HUDEP-2 (cell line): ENCODE measurements at regions not wholly inside any gene's neighbourhood (a gene's known extent, or its start where the extent isn't known, plus 50 kb on each side); places are given as distances from the start of the nearest gene placed in this dataset.
"Not testable (repeated sequence)": the region's sequence is repeated elsewhere in the genome, so short reads cannot be mapped to it uniquely, and the experiment has no call there.

ENCODE experiments used
- DNase-seq, 76 experiments: peaks; one replicate each; lab custom pipeline; 2025; ENCODE audit not compliant: unreplicated experiment in 76 of 76; lab: John Stamatoyannopoulos, UW

DNA sequence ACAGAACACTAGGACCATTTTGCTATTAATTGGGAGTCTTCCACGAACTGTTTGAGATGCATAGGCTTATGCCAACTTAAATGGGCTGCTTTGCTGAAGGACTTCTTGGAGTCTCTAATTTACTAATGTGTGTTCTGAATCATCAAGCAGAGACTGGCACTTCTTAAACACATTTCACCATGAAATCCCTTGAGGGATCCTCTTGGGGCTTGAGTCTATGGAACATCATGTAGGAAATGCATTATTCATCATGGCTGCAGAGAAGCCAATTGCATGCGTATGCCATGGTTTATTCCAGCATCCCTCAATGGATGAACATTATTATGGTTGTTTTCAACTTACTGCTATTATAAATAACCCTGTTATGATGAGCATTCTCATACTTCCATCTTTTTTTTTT lies 73.4 kb downstream of the FGD2 start:
- no peak for DNase-seq

DNA sequence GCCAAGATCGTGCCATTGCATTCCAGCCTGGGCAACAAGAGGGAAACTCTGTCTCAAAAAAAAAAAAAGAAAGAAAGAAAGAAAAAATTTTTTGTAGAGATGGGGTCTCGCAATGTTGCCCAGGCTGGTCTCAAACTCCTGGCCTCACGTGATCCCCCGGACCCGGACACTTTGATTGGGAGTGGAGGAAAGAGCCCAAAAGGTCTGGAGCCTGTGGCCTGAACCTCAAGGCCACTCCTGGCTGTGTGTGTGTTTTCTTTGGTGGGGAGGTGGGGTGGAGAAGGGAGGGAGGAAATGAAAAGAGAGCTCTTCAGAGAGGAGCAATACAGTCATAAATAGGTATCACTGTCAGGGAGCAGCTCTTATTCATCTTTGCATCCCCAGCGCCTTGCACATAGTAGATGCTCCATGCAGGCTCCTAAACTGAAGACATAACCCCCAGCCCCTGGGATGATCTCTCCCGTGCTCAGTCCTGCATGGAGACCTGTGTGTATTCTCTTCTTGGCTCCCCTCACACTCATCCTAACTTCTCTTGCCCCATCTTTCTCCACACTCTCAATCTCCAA lies 75.7 kb downstream of the FGD2 start:
- DNase-seq: no peak

DNA sequence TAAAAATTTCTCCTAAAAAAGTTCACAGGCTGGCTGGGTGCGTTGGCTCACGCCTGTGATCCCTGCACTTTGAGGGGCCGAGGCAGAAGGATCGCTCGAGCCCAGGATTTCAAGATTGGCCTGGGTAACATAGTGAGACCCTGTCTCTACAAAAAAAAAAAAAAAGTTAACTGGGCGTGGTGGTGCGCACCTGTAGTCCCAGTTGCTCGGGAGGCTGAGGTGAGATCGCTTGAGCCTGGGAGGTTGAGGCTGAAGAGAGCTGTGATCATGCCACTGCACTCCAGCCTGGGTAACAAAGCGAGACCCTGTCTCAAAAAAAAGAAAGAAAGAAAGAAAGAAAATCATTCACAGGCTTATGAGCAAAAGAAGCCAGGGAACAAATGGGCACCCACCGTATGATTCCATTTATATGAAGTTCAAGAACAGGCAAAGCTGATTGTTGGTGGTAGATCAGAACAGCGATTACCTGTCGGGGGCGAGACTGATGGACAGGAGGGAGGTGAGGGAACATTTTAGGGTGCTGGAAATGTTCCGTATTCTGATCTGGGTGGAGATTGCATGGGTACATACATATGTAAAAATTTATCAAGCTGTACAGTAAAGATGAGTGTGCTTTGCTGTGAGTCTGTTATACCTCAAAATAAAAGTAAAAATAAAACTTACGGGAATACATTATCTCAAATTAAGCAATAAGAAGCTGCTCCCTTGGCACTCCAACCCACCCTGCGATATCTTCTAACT lies 77.1 kb downstream of the FGD2 start:
- no peak for DNase-seq

DNA sequence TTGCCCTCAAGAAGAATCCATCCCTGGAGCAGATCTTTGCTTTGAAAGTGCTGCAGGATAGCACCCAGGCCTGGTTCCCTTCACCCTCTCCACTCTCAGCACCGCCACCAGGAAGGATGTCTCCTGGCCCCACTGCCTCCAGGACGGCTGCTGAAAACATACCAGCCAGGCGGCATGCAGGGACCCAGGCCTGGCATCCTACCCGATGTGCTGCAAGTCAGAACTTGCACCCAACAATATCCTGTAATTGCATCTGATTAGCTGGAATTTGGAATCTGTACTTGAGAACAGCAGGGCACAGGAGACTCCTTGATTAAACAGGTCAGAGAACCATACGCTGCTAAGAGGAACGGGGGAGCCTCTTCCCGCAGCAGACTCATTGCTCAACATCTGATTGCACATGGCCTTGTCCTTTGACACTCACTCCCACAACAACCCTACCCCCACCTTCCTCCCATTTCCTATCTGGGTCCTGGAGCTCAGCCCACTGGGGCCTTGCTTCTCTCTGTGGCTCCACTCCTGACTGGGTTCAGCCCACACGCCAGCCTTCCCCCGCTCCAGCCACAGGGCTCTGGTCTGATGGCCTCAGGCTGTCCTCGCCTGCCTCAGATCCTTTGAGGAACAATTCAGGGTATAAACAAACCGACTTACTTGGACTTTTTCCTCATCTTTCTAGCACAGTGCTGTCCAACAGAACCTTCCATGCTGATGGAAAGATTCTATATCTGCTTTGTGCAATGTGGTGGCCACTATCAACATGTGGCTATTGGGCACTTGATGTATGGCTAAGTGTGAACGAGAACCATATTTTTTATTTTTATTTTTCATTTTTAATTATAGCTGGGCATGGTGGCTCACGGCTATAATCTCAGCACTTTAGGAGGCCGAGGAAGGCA lies 78.0 kb downstream of the FGD2 start:
- DNase-seq: peak in 60 of 76 experiments; percentile 27 to 91 (median 53)

DNA sequence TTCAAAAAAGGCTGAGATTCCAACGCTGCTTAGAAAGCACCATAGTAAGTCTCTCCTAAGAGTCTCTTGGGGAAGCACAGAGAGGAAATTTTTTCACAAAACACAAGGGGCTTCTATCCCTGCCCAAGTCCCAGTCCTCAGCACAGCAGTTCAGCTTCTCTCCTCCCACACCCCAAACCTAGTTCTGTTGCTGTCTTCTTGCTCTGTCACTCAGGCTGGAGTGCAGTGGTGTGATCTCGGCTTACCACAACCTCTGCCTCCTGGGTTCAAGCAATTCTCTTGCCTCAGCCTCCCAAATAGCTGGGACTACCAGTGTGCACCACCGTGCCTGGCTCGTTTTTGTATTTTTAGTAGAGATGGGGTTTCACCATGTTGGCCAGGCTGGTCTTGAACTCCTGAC lies 79.2 kb downstream of the FGD2 start:
- DNase-seq: not testable (repeated sequence)

DNA sequence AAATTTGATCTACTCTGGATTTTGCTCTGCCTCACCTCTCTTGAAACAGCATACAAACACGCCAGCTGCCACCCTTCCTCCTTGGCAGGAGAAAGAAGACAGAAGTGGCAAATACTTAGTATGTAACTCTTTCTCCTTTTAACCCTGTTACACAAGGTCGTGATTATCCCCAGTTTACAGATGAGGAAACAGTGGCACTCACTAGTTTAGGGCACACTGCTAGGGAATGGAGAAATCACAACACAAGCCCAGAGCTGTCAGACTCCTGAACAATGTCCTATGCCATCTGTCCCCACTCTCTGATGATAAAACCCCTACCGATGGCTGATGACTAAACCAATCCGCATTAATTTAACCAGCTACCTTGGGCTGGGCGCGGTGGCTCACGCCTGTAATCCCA lies 79.7 kb downstream of the FGD2 start:
- DNase-seq: no peak

DNA sequence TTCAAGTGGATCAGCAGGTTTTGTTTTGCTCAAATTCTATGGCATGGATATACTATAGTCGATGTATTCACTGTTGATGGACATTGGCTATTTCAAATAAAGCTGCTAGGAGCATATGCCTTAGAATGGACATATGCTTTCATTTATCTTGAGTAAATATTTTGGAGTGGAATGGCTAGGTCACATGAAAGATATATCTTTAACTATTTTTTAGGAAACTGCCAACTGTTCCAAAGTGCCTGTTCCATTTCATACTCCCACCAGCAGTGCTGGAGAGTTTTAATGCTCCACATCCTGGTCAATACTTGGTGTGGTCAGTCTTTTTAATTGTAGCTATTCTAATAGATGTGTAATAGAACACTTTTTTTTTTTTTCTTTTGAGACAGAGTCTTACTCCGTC lies 81.1 kb upstream of the PIM1 start:
- no peak for DNase-seq

DNA sequence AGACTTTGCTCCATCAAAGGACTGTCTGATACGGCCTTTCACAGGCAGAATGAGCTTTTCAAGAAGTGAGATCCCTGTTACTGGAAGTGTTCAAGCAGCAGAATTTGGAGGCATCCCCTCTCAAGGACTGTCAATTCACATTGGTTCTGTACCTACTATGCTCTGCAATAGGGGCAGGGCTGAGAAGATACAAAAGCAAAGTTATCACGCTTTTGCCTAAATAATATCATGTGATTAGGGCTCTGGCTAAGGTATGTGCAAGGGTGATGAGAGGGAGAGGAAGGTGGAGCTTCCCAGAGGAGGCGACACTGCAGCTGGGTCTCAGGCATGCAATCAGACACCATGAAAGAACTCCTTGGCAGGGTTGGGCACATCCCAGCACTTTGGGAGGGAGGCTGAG lies 80.2 kb upstream of the PIM1 start:
- DNase-seq: no peak

DNA sequence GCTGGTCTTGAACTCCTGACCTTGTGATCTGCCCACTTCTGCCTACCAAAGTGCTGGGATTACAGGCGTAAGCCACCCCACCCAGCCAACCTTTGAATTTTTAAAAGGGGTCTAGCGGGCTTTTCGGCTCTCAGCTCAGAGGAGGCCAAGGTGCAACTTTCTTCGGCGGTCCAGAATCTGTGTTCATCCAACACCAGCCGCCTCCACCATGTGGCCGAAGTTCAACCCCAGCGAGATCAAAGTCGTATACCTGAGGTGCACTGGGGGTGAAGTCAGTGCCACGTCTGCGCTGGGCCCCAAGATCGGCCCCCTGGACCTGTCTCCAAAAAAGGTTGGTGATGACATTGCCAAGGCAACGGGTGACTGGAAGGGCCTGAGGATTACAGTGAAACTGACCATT lies 78.8 kb upstream of the PIM1 start:
- not testable (repeated sequence) for DNase-seq

DNA sequence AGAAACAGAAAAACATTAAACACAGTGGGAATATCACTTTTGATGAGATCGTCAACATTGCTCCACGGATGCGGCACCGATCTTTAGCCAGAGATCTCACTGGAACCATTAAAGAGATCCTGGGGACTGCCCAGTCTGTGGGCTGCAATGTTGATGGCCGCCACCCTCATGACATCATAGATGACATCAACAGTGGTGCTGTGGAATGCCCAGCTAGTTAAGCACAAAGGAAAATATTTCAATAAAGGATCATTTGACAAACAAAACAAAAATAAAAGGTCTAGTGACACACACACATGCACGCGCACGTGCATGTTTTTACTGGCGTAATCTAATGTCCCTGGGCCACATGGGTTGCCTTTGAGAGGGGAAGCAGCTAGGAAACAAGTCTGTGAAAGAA lies 78.4 kb upstream of the PIM1 start:
- not testable (repeated sequence) for DNase-seq

DNA sequence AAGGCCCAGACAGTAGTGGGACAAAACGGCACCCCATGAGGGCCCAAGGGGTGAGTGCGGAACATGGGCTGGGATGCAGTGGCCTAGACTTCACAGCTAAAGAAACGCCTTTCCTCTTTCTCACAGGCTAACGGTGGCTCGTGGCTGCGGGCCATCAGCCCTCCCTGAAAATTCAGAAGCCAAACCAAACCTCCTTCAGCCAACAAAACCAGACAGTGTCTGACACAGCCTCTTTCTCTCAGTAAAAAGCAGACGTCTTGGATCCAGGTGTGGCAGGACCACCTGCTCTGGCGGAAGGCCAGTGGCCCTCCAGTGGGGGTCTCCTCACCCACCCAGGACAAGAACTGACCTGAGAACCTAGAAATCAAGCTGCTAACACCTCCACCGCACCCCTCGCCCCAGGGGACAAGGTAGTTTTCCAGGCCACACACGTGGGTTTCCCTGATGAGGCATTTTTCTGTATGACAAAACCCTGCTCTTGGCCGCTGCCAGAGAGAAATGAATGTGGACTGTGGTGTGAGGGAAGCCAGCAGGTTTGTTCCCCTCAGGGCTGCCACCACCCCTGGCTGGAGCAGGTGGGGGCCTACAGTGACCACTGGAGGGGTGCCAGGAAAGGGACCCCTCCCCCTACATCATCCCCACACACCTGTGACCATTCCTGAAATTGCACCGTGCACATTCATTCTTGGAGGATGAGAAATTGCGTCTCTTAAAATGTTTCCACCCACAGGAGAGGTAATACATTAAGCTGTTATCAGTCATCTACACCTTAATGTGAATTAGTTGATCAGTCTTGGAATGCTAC lies 76.8 kb upstream of the PIM1 start:
- no peak for DNase-seq

DNA sequence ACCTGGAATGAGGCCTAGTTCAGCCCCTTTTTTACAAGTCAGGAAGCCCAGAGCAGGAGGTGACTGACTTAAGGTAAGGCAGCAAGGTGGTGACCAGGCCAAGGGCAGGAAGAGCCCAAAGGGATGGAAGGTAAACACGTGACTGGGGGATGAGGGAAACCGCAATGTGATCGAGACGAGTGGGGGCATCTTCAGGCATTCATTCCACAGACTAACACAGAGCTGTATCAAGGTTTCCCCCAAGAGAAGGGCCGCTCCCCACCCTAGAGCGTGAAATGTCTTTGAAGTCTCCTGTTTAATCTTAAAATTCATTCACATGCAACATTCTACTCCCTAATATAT lies 76.3 kb upstream of the PIM1 start:
- no peak for DNase-seq

DNA sequence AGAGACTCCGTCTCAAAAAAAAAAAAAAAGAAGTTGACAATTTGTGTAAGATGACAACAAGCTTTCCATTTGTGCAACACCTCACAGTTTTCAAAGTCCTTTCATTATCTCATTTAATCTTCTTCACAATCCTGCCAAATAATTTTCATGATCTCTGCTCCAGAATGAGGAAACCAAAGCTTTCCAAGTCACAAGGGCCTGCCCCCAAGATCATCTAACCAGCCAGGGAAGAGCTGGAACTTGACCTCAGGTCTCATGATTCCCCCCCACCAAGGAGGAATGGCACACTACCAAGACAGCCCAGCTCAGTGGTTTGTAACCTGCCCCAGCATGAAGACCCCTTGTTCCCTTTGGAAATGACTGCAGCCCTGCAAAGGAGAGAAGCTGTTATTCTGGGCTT lies 74.0 kb upstream of the PIM1 start:
- DNase-seq: no peak

DNA sequence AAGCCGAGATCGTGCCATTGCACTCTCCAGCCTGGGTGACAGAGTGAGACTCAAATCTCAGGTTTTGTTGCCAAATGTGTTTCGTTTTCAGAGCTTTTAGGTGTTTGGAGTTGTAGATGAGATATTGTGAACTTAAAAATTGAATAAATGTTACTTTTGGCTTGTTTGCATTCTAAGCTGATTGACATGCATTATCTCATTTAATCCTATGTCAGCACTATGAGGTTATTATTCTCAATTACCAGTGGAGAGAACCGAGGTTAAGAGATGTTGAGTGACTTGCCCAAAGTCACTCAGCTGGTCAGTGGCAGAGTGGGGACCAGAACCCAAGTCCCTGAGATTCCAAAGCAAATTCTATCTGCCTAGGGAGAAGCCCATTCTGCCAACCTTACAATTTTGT lies 72.6 kb upstream of the PIM1 start:
- no peak for DNase-seq

DNA sequence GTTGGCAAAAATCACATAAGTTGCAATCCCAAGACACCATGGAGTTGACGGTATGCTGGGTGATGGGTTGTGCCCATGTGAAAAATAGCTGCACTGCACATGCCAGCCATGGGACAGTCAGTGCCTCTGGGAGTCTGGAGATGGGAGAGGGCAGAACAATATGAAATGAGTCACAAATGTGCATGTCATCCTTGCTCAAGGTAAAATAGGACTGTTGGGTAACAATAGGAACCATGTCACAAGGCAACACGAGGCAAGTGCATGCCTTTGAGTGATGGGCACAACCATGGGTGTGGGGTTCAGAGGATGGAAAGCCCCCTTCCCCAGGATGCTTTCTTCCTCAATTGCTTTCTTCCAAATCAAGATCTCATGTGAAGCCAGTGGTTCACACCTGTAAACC lies 70.5 kb upstream of the PIM1 start:
- no peak for DNase-seq

DNA sequence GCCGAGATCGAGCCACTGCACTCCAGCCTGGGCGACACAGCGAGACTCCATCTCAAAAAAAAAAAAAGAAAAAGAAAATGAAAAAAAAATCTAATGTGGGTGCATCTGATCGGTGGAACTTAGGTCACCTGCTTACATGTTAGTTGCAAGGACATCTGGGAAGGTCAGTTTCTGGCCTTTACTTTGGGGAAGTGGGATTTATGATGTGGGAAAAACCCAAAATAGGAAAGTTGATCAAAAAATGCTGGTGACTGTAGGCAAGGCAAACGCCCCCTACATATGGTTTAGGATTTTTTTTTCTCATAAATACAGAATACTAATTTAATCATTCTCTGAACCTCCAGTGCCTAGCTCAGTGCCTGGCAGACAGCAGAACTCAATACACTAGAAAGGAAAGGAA lies 69.2 kb upstream of the PIM1 start:
- DNase-seq: no peak

DNA sequence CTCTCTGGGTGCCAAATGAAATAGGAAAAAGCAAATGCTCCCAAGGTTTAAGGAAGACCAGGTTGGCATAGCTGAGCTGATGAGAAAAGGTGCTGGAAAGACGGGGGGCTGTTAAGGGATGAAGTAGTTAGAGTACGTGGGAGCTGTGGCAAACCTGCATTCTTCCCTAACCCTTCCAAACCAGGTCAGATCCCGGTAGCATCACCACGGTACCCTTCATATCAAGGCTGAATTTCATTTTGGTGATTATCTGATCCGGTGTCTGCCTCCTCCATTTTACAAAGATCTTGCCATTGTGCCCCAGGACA lies 68.0 kb upstream of the PIM1 start:
- DNase-seq: no peak

DNA sequence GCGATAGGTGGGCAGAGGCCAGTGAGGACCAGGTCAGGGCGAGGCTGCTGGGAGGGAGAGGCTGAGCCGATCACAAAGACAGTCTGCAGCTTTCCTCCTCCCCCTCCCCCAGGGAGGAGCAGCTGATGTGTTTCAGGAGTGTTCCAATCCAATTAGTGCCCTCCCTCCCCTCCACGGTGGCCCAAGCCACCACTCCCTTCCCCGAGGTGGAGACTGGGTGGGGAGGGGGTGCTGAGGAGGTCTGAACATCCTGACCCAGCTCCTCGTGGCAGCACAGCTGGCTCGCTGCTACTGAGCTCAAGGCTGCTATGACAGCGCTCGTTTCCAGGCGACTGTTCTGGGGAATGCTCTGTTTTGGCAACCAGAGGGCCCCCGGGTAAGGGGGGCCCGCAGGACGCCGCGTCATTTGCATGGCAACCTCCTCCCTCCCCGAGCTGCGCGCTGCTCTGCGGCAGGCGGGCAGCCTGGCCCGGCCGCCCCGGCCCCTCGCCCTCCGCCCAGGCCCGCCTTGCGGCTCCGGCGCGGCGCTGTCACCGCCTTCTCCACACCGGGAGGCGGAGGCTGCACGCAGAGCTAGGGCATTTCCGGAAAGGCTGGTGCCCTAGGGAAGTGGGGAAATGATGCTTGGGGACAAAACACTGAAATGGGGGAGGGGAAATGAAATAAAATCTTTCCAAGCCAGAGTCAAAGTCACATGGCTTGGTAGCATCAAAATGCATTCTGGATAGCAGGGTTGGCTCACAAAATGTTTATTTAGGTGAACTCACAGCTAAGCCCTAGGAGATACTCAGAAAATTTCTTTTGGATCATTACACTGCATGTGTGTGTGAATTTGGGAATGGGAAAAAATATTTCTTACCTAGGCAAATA lies 67.4 kb upstream of the PIM1 start:
- DNase-seq: peak in 74 of 76 experiments; percentile 58 to 95 (median 86)

DNA sequence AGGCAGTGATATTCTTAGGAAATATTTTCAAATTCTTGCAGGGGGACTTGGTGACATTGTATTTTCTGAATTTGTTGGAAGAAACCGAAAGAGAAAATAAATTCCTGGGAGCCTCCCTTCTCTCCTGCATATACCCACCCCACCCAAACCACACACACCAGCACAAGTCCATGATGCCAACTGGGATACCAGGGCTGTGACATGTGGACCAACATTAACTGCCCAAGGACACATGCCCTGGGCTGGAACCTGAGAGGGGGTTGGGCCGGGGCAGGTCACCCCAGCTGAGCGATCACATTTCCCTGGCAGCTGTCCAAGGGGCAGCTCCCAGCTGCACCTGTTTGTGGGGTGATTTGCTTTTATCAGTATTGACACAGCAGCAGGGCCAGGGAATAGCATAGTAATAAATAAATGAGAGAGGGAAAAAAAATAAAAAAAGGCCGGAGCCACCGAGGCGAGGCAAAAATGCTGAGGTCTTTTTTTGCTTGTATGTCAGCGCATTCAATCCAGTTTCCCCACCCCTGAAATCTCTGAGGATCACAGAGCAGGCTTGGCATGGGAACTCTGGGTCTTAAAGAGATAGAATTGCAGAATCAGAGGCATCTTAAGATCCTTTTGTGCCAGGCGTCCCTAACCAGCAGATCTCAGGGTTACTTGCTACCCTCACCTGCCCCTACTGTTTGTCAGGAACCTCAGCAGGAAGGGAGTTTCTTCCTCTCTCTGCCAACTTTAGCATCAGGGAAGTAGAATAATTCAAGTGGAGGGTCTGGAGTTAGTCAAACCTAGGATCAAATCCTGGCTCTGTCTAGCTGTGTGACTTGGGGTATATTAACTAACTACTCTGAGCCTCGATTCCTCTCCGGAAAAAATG lies 66.5 kb upstream of the PIM1 start:
- DNase-seq: peak in 75 of 76 experiments; percentile 79 to 99 (median 95)
